ENCODE measurements at regions not wholly inside any gene's neighbourhood (a gene's known extent, or its start where the extent isn't known, plus 50 kb on each side); places are given as distances from the start of the nearest gene placed in this dataset.

- H3K27ac ChIP-seq: no peak overlapping the region
- no peak for DNase-seq
- intact Hi-C loops (cut with DNase I): no loop called here
- no peak overlapping the region for H3K4me3 ChIP-seq
- WGBS, 3 donors: 10 to 11% (median 11%) methylated on average over 3 of the region's 3 CpGs
- H3K4me1 ChIP-seq (ENCODE audit: insufficient read depth): no peaks in the 10 kb centered on the region
- no peak for TF ChIP-seq EP300 (IDR thresholded peaks at IDR 0.05)
- TF ChIP-seq POLR2A (IDR thresholded peaks at IDR 0.05): no peak
- TF ChIP-seq CTCF (IDR thresholded peaks at IDR 0.05): no peak
- no peaks in the 10 kb centered on the region for H3K9me3 ChIP-seq
- no peaks in the 10 kb centered on the region for H3K36me3 ChIP-seq
- H3K27me3 ChIP-seq: peaks cover 3% of the 10 kb centered on the region
Observed at GRCh38 chr5:147017191-147017590, 138.6 kb upstream of the PPP2R2B start.

- DNase-seq: no peak
- H3K4me3 ChIP-seq: no peak overlapping the region
- intact Hi-C loops (cut with DNase I): no loop called here
- no peaks in the 10 kb centered on the region for H3K9me3 ChIP-seq
- H3K27me3 ChIP-seq: peaks cover 3% of the 10 kb centered on the region
- H3K4me1 ChIP-seq (ENCODE audit: insufficient read depth): no peaks in the 10 kb centered on the region
- TF ChIP-seq POLR2A (IDR thresholded peaks at IDR 0.05) (no peak), EP300 (IDR thresholded peaks at IDR 0.05) (no peak), CTCF (IDR thresholded peaks at IDR 0.05) (no peak)
- no peak overlapping the region for H3K27ac ChIP-seq
- no peaks in the 10 kb centered on the region for H3K36me3 ChIP-seq
Observed at GRCh38 chr5:147017621-147018020, 139.1 kb upstream of the PPP2R2B start.

- WGBS, 3 donors: 9 to 16% (median 14%) methylated on average over 1 of the region's 1 CpG
- DNase-seq: no peak
- Histone ChIP-seq H3K27ac (no peak overlapping the region), H3K9me3 (no peaks in the 10 kb centered on the region), H3K36me3 (no peaks in the 10 kb centered on the region), H3K4me1 (ENCODE audit: insufficient read depth) (no peaks in the 10 kb centered on the region), H3K27me3 (peaks cover 3% of the 10 kb centered on the region), H3K4me3 (no peak overlapping the region)
- intact Hi-C loops (cut with DNase I): no loop called here
- no peak for TF ChIP-seq CTCF (IDR thresholded peaks at IDR 0.05)
- TF ChIP-seq EP300 (IDR thresholded peaks at IDR 0.05): no peak
Observed at GRCh38 chr5:147018812-147019211, 140.3 kb upstream of the PPP2R2B start.

- no peak overlapping the region for H3K27ac ChIP-seq
- H3K4me3 ChIP-seq: no peak overlapping the region
- intact Hi-C loops (cut with DNase I): no loop called here
- no peak for DNase-seq
- no peaks in the 10 kb centered on the region for H3K27me3 ChIP-seq
- H3K36me3 ChIP-seq: no peaks in the 10 kb centered on the region
- H3K4me1 ChIP-seq (ENCODE audit: insufficient read depth): no peaks in the 10 kb centered on the region
- no peak for TF ChIP-seq EP300 (IDR thresholded peaks at IDR 0.05)
- no peak for TF ChIP-seq POLR2A (IDR thresholded peaks at IDR 0.05)
- no peak for TF ChIP-seq CTCF (IDR thresholded peaks at IDR 0.05)
- 75 to 85% (median 80%) methylated on average over 4 of the region's 4 CpGs for WGBS, 3 donors
- H3K9me3 ChIP-seq: no peaks in the 10 kb centered on the region
Observed at GRCh38 chr5:147036691-147037245, 158.2 kb upstream of the PPP2R2B start.

Measured in ovary (tissue), 7 donors.